SK-N-SH (cell line): ENCODE measurements at regions not wholly inside any gene's neighbourhood (a gene's known extent, or its start where the extent isn't known, plus 50 kb on each side); places are given as distances from the start of the nearest gene placed in this dataset.

Experiments
- CTCF ChIA-PET: fragments of 300-600, 350-600 bp; formaldehyde crosslinking; extraction: SDS; loops from one replicate; lab custom pipeline; 2021; lab: Yijun Ruan, JAX
- POLR2A ChIA-PET: fragments of 350-600 bp; sonication (Branson Sonifier 250); formaldehyde crosslinking; extraction: SDS; loops from one replicate; lab custom pipeline; 2020; ENCODE audit warnings: antibody characterized with exemption, inconsistent platforms; lab: Yijun Ruan, JAX
- DNase-seq: peaks from one replicate; pipeline ENCODE4 v3.0.0; 2012
- H2AFZ ChIP-seq: fragments of 200-600 bp; sonication (generic); 2 replicates; pipeline ENCODE4 v1.8.1; 2016; ENCODE audit warnings: antibody characterized with exemption, mild to moderate bottlenecking, low read depth
- H3F3A ChIP-seq: fragments of 200-600 bp; sonication (generic); replicated peaks from 2 replicates; pipeline ENCODE3; 2016; ENCODE audit warnings: antibody characterized with exemption, mild to moderate bottlenecking; ENCODE audit not compliant: insufficient read depth
- H3K27ac ChIP-seq, 2 experiments: fragments of 200-500 bp in 1 of 2; fragments of 200-600 bp in 1 of 2; sonication (Bioruptor generic) in 1 of 2; sonication (generic), shearing (Covaris generic) in 1 of 2; 2 replicates each; pipeline versions ENCODE4 v1.5.1 to v1.6.1; 2014 to 2016; ENCODE audit warnings: low read depth in 2 of 2, inconsistent platforms in 1 of 2, low read length in 1 of 2, mild to moderate bottlenecking in 1 of 2, mixed read lengths in 1 of 2
- H3K27me3 ChIP-seq: fragments of 200-600 bp; sonication (generic), shearing (Covaris generic); 2 replicates; pipeline ENCODE4 v1.6.1; 2016; ENCODE audit warnings: mixed run types; ENCODE audit not compliant: insufficient read depth
- H3K36me3 ChIP-seq, 2 experiments: fragments of 200-500 bp in 1 of 2; fragments of 200-600 bp in 1 of 2; sonication (Bioruptor generic) in 1 of 2; sonication (generic) in 1 of 2; replicated peaks in 1 of 2; 2 replicates each; pipeline versions ENCODE3 to v1.5.1; 2014 to 2016; ENCODE audit warnings: low read length in 1 of 2, mild to moderate bottlenecking in 1 of 2; ENCODE audit not compliant: insufficient read depth in 2 of 2, control insufficient read depth in 1 of 2
- H3K4me1 ChIP-seq, 2 experiments: fragments of 200-500 bp in 1 of 2; fragments of 200-600 bp in 1 of 2; sonication (Bioruptor generic) in 1 of 2; sonication (generic), shearing (Covaris generic) in 1 of 2; 2 replicates each; pipeline versions ENCODE4 v1.5.1 to v1.6.1; 2014 to 2016; ENCODE audit warnings: low read depth in 1 of 2, low read length in 1 of 2, mixed run types in 1 of 2; ENCODE audit not compliant: insufficient read depth in 2 of 2, control insufficient read depth in 1 of 2
- H3K4me2 ChIP-seq: fragments of 200-600 bp; sonication (generic), shearing (Covaris generic); 2 replicates; pipeline ENCODE4 v1.6.1; 2017; ENCODE audit warnings: mixed run types
- H3K4me3 ChIP-seq, 2 experiments: fragments of 200-500 bp in 1 of 2; fragments of 200-600 bp in 1 of 2; sonication (Bioruptor generic) in 1 of 2; sonication (generic), shearing (Covaris generic) in 1 of 2; 2 replicates each; pipeline versions ENCODE4 v1.5.1 to v1.8.1; 2014 to 2016; ENCODE audit warnings: low read depth in 2 of 2, inconsistent platforms in 1 of 2, low read length in 1 of 2, mild to moderate bottlenecking in 1 of 2, mixed read lengths in 1 of 2, moderate library complexity in 1 of 2
- H3K79me2 ChIP-seq: fragments of 200-600 bp; sonication (generic); 2 replicates; pipeline ENCODE4 v1.8.1; 2017; ENCODE audit warnings: mild to moderate bottlenecking; ENCODE audit not compliant: insufficient read depth
- H3K9ac ChIP-seq: fragments of 200-600 bp; sonication (generic); 2 replicates; pipeline ENCODE4 v1.6.1; 2017; ENCODE audit warnings: mixed run types
- H3K9me2 ChIP-seq: fragments of 200-600 bp; sonication (generic); 2 replicates; pipeline ENCODE4 v1.6.1; 2017; ENCODE audit warnings: mixed run types
- H3K9me3 ChIP-seq: fragments of 200-600 bp; sonication (generic); 2 replicates; pipeline ENCODE4 v1.6.1; 2017; ENCODE audit warnings: mixed run types, mild to moderate bottlenecking, moderate library complexity
- H4K20me1 ChIP-seq: fragments of 200-600 bp; sonication (generic); 2 replicates; pipeline ENCODE4 v1.6.1; 2017; ENCODE audit warnings: mild to moderate bottlenecking, mixed run types; ENCODE audit not compliant: insufficient read depth
- ELF1 ChIP-seq: IDR thresholded peaks from 2 replicates; pipeline ENCODE4 v1.4.0; 2012
- EP300 ChIP-seq, 2 experiments: IDR thresholded peaks; 2 replicates each; pipeline versions ENCODE4 v1.4.0 to v1.6.1; 2012; ENCODE audit warnings: borderline replicate concordance in 1 of 2, low read depth in 1 of 2, low read length in 1 of 2
- FOXM1 ChIP-seq: IDR thresholded peaks from 2 replicates; pipeline ENCODE4 v1.4.0; 2012; ENCODE audit warnings: low read depth, mild to moderate bottlenecking
- GABPA ChIP-seq: IDR thresholded peaks from 2 replicates; pipeline ENCODE4 v1.4.0; 2012; ENCODE audit warnings: low read depth, mild to moderate bottlenecking
- JUND ChIP-seq: IDR thresholded peaks from 2 replicates; pipeline ENCODE4 v1.4.0; 2012
- MEF2A ChIP-seq: IDR thresholded peaks from 2 replicates; pipeline ENCODE4 v1.4.0; 2012; ENCODE audit warnings: low read depth, borderline replicate concordance
- NFIC ChIP-seq: IDR thresholded peaks from 2 replicates; pipeline ENCODE4 v1.4.0; 2012; ENCODE audit warnings: borderline replicate concordance
- NRF1 ChIP-seq: IDR thresholded peaks from 2 replicates; pipeline ENCODE4 v1.6.1; 2012; ENCODE audit warnings: low read depth, mild to moderate bottlenecking, low read length
- POLR2AphosphoS5 ChIP-seq: IDR thresholded peaks from 2 replicates; pipeline ENCODE4 v1.6.1; 2012; ENCODE audit warnings: low read depth, low read length
- RAD21 ChIP-seq: IDR thresholded peaks from 2 replicates; pipeline ENCODE4 v1.6.1; 2012; ENCODE audit warnings: mild to moderate bottlenecking, low read length
- RCOR1 ChIP-seq: fragments of 150-350 bp; IDR thresholded peaks from 2 replicates; pipeline ENCODE4 v1.6.1; 2017; ENCODE audit warnings: antibody characterized with exemption, low read length
- RFX5 ChIP-seq: IDR thresholded peaks from 2 replicates; pipeline ENCODE4 v1.6.1; 2012; ENCODE audit warnings: mild to moderate bottlenecking, improper control_type of control experiment, low read length
- RXRA ChIP-seq: IDR thresholded peaks from 2 replicates; pipeline ENCODE4 v1.4.0; 2012; ENCODE audit warnings: low read depth, mild to moderate bottlenecking, borderline replicate concordance
- SIN3A ChIP-seq: IDR thresholded peaks from 2 replicates; pipeline ENCODE4 v1.6.1; 2012; ENCODE audit warnings: low read depth, mild to moderate bottlenecking, low read length, moderate library complexity, borderline replicate concordance
- SMC3 ChIP-seq: IDR thresholded peaks from 2 replicates; pipeline ENCODE4 v1.6.1; 2012; ENCODE audit warnings: low read depth, low read length, improper control_type of control experiment
- TEAD4 ChIP-seq: IDR thresholded peaks from 2 replicates; pipeline ENCODE4 v1.4.0; 2012; ENCODE audit warnings: mild to moderate bottlenecking, borderline replicate concordance; ENCODE audit not compliant: insufficient read depth
- YY1 ChIP-seq: IDR thresholded peaks from 2 replicates; pipeline ENCODE4 v1.4.0; 2012; ENCODE audit warnings: low read depth, mild to moderate bottlenecking
- WGBS: methylation state at CpG from one replicate; pipeline ENCODE4 v1.1.6; 2017; ENCODE audit warnings: low lambda C conversion rate; 5-methylcytosine and 5-hydroxymethylcytosine counted together
- TF ChIP-seq, protein P1 (sequence below): fragments of 150-350 bp; IDR thresholded peaks from 2 replicates; pipeline ENCODE4 v1.6.1; 2016; ENCODE audit warnings: mild to moderate bottlenecking, low read depth, low read length
- TF ChIP-seq, protein P2 (sequence below): IDR thresholded peaks from 2 replicates; pipeline ENCODE4; 2012
- TF ChIP-seq, protein P3 (sequence below): fragments of 150-350 bp; IDR thresholded peaks from 2 replicates; pipeline ENCODE4 v1.6.1; 2017; ENCODE audit warnings: antibody characterized with exemption, low read length, low read depth, borderline replicate concordance

DNA sequence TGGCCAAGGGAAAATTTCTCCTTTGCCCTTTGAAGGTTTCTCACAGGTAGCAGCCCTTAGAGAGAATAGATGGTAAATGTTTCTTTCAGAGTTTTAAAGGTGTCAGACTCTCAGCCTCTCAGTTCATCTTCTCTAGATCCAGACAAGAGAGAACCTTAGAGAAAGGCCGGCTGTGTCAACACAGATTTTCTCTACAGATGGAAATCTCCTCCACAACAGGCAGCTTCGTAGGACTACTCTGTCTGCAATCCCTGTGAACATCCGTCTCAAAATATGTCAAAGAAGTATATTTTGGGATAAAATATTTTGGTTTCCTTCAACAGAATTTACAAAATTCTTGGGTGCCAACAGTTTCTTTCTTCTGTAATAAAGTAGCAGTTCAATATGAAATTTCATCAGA, 282.1 kb upstream of the POU1F1 start:
- H3K79me2 ChIP-seq, result no peaks in the 10 kb centered on the region
- DNase-seq, result no peak
- no peaks in the 10 kb centered on the region for H3K4me1 ChIP-seq
- no peaks in the 10 kb centered on the region for H3K27me3 ChIP-seq
- H3K4me3 ChIP-seq, result no peak overlapping the region
- no peaks in the 10 kb centered on the region for H3F3A ChIP-seq
- no peak overlapping the region for H3K9ac ChIP-seq
- H3K36me3 ChIP-seq, result no peaks in the 10 kb centered on the region
- CTCF ChIA-PET, result no interaction called here
- H3K27ac ChIP-seq, result no peak overlapping the region
- 9% methylated on average over 3 of the region's 3 CpGs for WGBS
- H2AFZ ChIP-seq, result no peak overlapping the region
- no peaks in the 10 kb centered on the region for H3K9me3 ChIP-seq
- H4K20me1 ChIP-seq, result no peaks in the 10 kb centered on the region
- H3K9me2 ChIP-seq, result no peaks in the 10 kb centered on the region; the same call in 1 of the 2 replicates
- H3K4me2 ChIP-seq, result no peak overlapping the region
- POLR2A ChIA-PET, result no interaction called here
- no peak for TF ChIP-seq RCOR1
- TF ChIP-seq POLR2AphosphoS5, result no peak
- no peak for TF ChIP-seq MEF2A
- no peak for TF ChIP-seq RXRA
- no peak for TF ChIP-seq YY1
- TF ChIP-seq FOXM1, result no peak
- no peak for TF ChIP-seq GABPA
- TF ChIP-seq, protein P1, sequence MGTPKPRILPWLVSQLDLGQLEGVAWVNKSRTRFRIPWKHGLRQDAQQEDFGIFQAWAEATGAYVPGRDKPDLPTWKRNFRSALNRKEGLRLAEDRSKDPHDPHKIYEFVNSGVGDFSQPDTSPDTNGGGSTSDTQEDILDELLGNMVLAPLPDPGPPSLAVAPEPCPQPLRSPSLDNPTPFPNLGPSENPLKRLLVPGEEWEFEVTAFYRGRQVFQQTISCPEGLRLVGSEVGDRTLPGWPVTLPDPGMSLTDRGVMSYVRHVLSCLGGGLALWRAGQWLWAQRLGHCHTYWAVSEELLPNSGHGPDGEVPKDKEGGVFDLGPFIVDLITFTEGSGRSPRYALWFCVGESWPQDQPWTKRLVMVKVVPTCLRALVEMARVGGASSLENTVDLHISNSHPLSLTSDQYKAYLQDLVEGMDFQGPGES, result no peak
- no peak for TF ChIP-seq SMC3
- no peak for TF ChIP-seq ELF1
- TF ChIP-seq EP300 (IDR thresholded peaks at IDR 0.05; ENCODE audit: borderline replicate concordance in 1 of 2, low read depth in 1 of 2, low read length in 1 of 2), result no peak
- no peak for TF ChIP-seq NRF1
- no peak for TF ChIP-seq TEAD4
- no peak for TF ChIP-seq JUND
- TF ChIP-seq, protein P2, sequence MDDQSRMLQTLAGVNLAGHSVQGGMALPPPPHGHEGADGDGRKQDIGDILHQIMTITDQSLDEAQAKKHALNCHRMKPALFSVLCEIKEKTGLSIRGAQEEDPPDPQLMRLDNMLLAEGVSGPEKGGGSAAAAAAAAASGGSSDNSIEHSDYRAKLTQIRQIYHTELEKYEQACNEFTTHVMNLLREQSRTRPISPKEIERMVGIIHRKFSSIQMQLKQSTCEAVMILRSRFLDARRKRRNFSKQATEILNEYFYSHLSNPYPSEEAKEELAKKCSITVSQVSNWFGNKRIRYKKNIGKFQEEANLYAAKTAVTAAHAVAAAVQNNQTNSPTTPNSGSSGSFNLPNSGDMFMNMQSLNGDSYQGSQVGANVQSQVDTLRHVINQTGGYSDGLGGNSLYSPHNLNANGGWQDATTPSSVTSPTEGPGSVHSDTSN, result no peak
- TF ChIP-seq NFIC, result no peak
- no peak for TF ChIP-seq SIN3A
- TF ChIP-seq RFX5, result no peak
- no peak for TF ChIP-seq RAD21
- TF ChIP-seq, protein P3, sequence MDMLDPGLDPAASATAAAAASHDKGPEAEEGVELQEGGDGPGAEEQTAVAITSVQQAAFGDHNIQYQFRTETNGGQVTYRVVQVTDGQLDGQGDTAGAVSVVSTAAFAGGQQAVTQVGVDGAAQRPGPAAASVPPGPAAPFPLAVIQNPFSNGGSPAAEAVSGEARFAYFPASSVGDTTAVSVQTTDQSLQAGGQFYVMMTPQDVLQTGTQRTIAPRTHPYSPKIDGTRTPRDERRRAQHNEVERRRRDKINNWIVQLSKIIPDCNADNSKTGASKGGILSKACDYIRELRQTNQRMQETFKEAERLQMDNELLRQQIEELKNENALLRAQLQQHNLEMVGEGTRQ, result no peak
